WTC11 (cell line): ENCODE measurements at regions not wholly inside any gene's neighbourhood (a gene's known extent, or its start where the extent isn't known, plus 50 kb on each side); places are given as distances from the start of the nearest gene placed in this dataset.

Source experiments
- ATAC-seq: fragments of 200-7000 bp; cut with Tn5 transposase; 2 replicates; pipeline ENCODE4 v1.10.0; 2021; ENCODE audit warnings: mild to moderate bottlenecking, moderate library complexity
- CTCF ChIA-PET: fragments of 300-600 bp; sonication (Branson Sonifier 250); formaldehyde crosslinking; loops from one replicate; lab custom pipeline; 2021; ENCODE audit warnings: antibody characterized with exemption; lab: Charles Lee
- POLR2A ChIA-PET: fragments of 350-600 bp; sonication (Branson Sonifier 250); formaldehyde crosslinking; loops from one replicate; lab custom pipeline; 2021; ENCODE audit warnings: antibody characterized with exemption; lab: Charles Lee
- DNase-seq: peaks from one replicate; pipeline ENCODE4 v3.0.0; 2021; ENCODE audit warnings: low spot score
- H3K27ac Mint-ChIP-seq: 2 replicates; pipeline ENCODE4 v1.8.0; 2021; ENCODE audit warnings: mixed read lengths
- H3K27me3 Mint-ChIP-seq: 2 replicates; pipeline ENCODE4 v1.8.0; 2021; ENCODE audit warnings: low read depth, mild to moderate bottlenecking, moderate library complexity, mixed read lengths
- H3K36me3 Mint-ChIP-seq: 2 replicates; pipeline ENCODE4 v1.8.0; 2021; ENCODE audit warnings: mixed read lengths
- H3K4me1 Mint-ChIP-seq: 2 replicates; pipeline ENCODE4 v1.8.0; 2022; ENCODE audit warnings: mixed read lengths
- H3K4me3 Mint-ChIP-seq: 2 replicates; pipeline ENCODE4 v1.8.0; 2021; ENCODE audit warnings: mild to moderate bottlenecking, moderate library complexity, mixed read lengths
- H3K9me3 Mint-ChIP-seq: 2 replicates; pipeline ENCODE4 v1.8.0; 2021; ENCODE audit warnings: mixed read lengths
- ATF1 ChIP-seq: sonication (generic); formaldehyde crosslinking; IDR thresholded peaks from 2 replicates; pipeline ENCODE4 v1.8.1; 2023; ENCODE audit warnings: mild to moderate bottlenecking, moderate library complexity, missing genetic modification reagents
- EMX1 ChIP-seq: fragments of 250-450 bp; sonication (Bioruptor Pico); IDR thresholded peaks from 2 replicates; pipeline ENCODE4 v1.8.0; 2021; ENCODE audit warnings: mild to moderate bottlenecking
- ERG ChIP-seq: fragments of 250-450 bp; sonication (Bioruptor Pico); IDR thresholded peaks from 2 replicates; pipeline ENCODE4 v1.8.0; 2021; ENCODE audit warnings: mild to moderate bottlenecking
- ETV6 ChIP-seq: sonication (generic); formaldehyde crosslinking; IDR thresholded peaks from 2 replicates; pipeline ENCODE4 v1.8.1; 2022; ENCODE audit warnings: mild to moderate bottlenecking, missing genetic modification reagents
- FOXJ3 ChIP-seq: sonication (generic); formaldehyde crosslinking; IDR thresholded peaks from 2 replicates; pipeline ENCODE4 v1.9.0; 2021; ENCODE audit warnings: missing genetic modification reagents, mild to moderate bottlenecking, borderline replicate concordance
- GTF2I ChIP-seq: fragments of 250-450 bp; sonication (Bioruptor Pico); conservative IDR thresholded peaks from 2 replicates; pipeline ENCODE4 v1.4.0; 2021; ENCODE audit warnings: mild to moderate bottlenecking
- HMGXB4 ChIP-seq: sonication (generic); formaldehyde crosslinking; IDR thresholded peaks from 2 replicates; pipeline ENCODE4 v1.8.1; 2023; ENCODE audit warnings: mild to moderate bottlenecking, moderate library complexity, missing genetic modification reagents
- OVOL2 ChIP-seq: fragments of 250-450 bp; sonication (Bioruptor Pico); IDR thresholded peaks from 2 replicates; pipeline ENCODE4 v1.9.0; 2021; ENCODE audit warnings: mild to moderate bottlenecking, borderline replicate concordance
- SOX15 ChIP-seq: fragments of 250-450 bp; sonication (Bioruptor Pico); IDR thresholded peaks from 2 replicates; pipeline ENCODE4 v1.9.0; 2021; ENCODE audit warnings: mild to moderate bottlenecking
- STAT6 ChIP-seq: sonication (generic); formaldehyde crosslinking; conservative IDR thresholded peaks from 2 replicates; pipeline ENCODE4 v1.8.1; 2023; ENCODE audit warnings: mild to moderate bottlenecking, low read depth, missing genetic modification reagents, moderate library complexity
- TEAD1 ChIP-seq: sonication (generic); formaldehyde crosslinking; IDR thresholded peaks from 2 replicates; pipeline ENCODE4 v1.8.0; 2022; ENCODE audit warnings: mild to moderate bottlenecking, missing genetic modification reagents
- USF1 ChIP-seq: sonication (generic); formaldehyde crosslinking; IDR thresholded peaks from 2 replicates; pipeline ENCODE4 v1.8.0; 2022; ENCODE audit warnings: mild to moderate bottlenecking, missing genetic modification reagents
- ZNF121 ChIP-seq: sonication (generic); formaldehyde crosslinking; IDR thresholded peaks from 2 replicates; pipeline ENCODE4 v1.8.0; 2023; ENCODE audit warnings: missing genetic modification reagents
- ZNF138 ChIP-seq: sonication (generic); formaldehyde crosslinking; conservative IDR thresholded peaks from 2 replicates; pipeline ENCODE4 v1.8.1; 2022; ENCODE audit warnings: mild to moderate bottlenecking, moderate library complexity, missing genetic modification reagents
- ZNF263 ChIP-seq: sonication (generic); formaldehyde crosslinking; IDR thresholded peaks from 2 replicates; pipeline ENCODE4 v1.8.1; 2022; ENCODE audit warnings: low read depth, mild to moderate bottlenecking, moderate library complexity, missing genetic modification reagents
- ZNF317 ChIP-seq: sonication (generic); formaldehyde crosslinking; IDR thresholded peaks from 2 replicates; pipeline ENCODE4 v1.8.1; 2023; ENCODE audit warnings: low read depth, mild to moderate bottlenecking, moderate library complexity, missing genetic modification reagents, borderline replicate concordance
- ZNF532 ChIP-seq: fragments of 250-450 bp; sonication (Bioruptor Pico); IDR thresholded peaks from 2 replicates; pipeline ENCODE4 v1.9.0; 2021; ENCODE audit warnings: mild to moderate bottlenecking, borderline replicate concordance

- Mint-ChIP-seq H3K36me3 (peaks cover 9% of the 10 kb centered on the region), H3K27ac (no peak overlapping the region), H3K9me3 (no peaks in the 10 kb centered on the region), H3K27me3 (peaks cover 27% of the 10 kb centered on the region), H3K4me3 (no peak overlapping the region)
- POLR2A ChIA-PET: no interaction called here
- no peak for DNase-seq
- TF ChIP-seq HMGXB4 (no peak), ZNF121 (CRISPR knock-in tag) (no peak), ERG (CRISPR knock-in tag) (no peak), FOXJ3 (no peak), SOX15 (CRISPR knock-in tag) (no peak), ATF1 (no peak), ZNF532 (CRISPR knock-in tag) (no peak), USF1 (CRISPR knock-in tag) (no peak), TEAD1 (CRISPR knock-in tag) (no peak), ETV6 (CRISPR knock-in tag) (no peak), ZNF138 (CRISPR knock-in tag) (no peak), ZNF317 (CRISPR knock-in tag) (no peak), ZNF263 (CRISPR knock-in tag) (no peak)
- TF ChIP-seq, all 79 proteins: peak for 0
- H3K4me1 Mint-ChIP-seq: peaks cover 39% of the 10 kb centered on the region
- no peak for ATAC-seq
- CTCF ChIA-PET: no interaction called here
Measured at GRCh38 chr3:72449551-72449950, 398.7 kb downstream of the SHQ1 start.

- TF ChIP-seq OVOL2: no peak
- no peak for TF ChIP-seq EMX1 (CRISPR knock-in tag)
- no peak for TF ChIP-seq GTF2I
- TF ChIP-seq STAT6 (CRISPR knock-in tag): no peak
- TF ChIP-seq, all 79 proteins: peak for 0
- no peak overlapping the region for H3K4me3 Mint-ChIP-seq
- no peak overlapping the region for H3K27ac Mint-ChIP-seq
- ChIA-PET CTCF (interaction anchor here (0.5 kb wide), 1 partner anchor 38 kb away, joined by 6 read pairs; no protein-coding TSS in a partner anchor), POLR2A (no interaction called here)
- H3K36me3 Mint-ChIP-seq: peaks cover 9% of the 10 kb centered on the region
- peaks cover 27% of the 10 kb centered on the region for H3K27me3 Mint-ChIP-seq
- H3K9me3 Mint-ChIP-seq: no peaks in the 10 kb centered on the region
- H3K4me1 Mint-ChIP-seq: peaks cover 46% of the 10 kb centered on the region
- DNase-seq (no peak), ATAC-seq (no peak)
Measured at GRCh38 chr3:72448858-72449257, 399.4 kb downstream of the SHQ1 start.
